ENCODE measurements at regions not wholly inside any gene's neighbourhood (a gene's known extent, or its start where the extent isn't known, plus 50 kb on each side); places are given as distances from the start of the nearest gene placed in this dataset.
"Not testable (repeated sequence)": the region's sequence is repeated elsewhere in the genome, so short reads cannot be mapped to it uniquely, and the experiment has no call there.

DNA sequence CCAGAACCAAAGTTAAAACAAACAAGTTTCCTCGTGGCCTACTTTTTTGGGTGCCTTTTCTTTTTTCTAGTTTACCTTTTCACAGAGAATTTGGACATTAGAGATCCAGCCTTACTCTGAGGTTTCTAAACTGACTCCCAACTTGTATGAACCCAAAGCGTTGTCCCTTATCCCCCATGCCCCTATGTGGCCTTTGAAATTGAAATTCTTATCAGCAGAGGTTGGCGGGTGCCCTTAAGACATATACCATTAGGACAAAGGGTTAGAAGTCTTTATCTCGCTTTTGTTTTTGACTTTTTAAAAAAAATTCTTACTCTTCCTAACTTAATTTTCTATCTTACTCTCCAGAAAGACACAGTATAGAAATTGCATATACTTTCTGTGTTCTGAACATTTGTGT lies 76.3 kb upstream of the C7orf33 start:
- no peak for DNase-seq

DNA sequence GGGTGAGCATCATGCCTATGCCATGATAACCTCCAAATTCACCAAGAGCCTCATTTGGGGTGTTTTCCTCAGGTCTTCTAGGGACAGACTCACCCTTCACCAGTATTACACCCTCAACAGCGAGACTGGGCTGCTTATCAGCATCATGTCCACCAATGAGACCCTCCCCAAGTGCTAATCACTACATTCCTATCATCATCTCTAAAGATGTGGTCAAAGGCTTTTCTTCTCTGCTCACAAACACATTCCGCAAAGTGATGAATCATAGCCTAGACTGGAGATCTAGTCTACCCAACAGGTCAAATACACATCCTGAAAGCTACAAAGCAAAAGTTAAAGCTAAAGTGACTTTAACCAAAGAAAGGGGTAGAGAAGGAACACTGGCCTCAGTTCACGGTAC lies 75.3 kb upstream of the C7orf33 start:
- DNase-seq = no peak

DNA sequence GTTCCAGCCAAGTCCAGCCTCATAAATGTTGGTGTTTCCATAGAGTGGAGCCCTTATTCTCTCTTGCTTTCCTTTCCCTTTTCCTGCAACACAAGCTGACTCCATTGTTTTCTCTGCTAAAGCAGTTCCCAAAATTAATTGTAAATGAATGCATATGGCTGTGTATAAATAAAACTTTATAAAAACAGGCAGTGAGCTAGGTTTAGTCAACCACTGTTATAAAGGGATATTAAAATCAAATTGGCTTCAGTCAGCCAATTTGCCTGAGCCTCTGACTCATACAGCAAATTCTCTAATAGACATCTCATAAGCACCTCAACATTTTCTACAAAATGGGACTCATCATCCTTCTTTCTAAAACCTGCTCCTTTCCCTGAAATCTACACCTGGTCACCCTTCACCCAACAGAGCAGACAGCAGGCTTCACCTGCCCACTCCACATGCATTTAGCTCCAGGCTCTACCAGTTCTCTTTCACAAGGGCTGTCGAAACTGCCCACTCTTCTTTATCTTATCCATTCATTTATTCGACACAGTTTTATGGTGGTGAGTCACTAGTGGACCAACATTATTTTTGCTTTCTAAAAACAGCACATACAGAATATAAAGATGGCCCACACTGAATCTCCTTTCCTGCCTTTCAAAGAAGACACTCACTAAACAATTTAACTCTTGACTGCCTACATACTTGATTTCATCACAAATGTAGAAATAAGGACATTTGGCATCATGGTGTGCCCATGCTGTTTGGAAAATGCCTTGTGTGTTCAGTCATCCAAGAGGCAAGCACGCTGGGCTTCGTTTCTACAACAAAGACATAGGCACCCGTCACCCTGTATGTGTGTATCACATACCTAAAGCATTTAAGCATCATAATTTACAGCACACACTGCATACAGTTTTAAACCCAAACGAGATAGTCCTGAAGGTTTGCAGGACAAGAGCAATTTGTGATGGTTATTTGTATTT lies 74.6 kb upstream of the C7orf33 start:
- no peak for DNase-seq

DNA sequence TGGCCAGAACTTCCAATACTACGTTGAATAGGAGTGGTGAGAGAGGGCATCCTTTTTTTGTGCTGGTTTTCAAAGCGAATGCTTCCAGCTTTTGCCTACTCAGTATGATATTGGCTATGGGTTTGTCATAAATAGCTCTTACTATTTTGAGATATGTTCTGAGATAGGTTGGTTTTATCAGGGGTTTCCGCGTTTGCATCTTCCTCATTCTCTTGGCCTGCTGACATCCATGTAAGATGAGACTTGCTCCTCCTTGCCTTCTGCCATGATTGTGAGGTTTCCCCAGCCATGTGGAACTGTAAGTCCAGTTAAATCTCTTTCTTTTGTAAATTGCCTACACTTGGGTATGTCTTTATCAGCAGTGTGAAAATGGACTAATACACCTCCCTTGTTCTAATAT lies 71.2 kb upstream of the C7orf33 start:
- not testable (repeated sequence) for DNase-seq

DNA sequence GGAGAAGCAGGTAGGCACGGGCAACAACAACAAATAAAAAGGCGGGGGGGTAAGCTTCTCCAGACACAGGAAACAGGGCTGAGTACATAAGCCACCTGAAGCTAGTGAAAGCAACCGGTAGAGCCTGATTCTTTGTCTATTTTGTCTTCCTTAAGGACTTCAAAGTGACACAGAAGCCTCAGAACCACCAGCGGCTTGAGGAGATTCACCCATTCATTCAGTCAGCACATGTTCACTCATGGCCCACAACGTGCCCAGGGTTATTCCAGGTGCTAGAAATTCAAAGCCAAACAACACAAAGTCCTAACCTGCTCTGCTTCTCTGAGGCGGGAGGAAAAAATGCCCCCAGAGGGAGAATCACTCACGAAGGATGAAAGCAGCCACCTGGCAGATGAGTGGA lies 69.3 kb upstream of the C7orf33 start:
- no peak for DNase-seq

DNA sequence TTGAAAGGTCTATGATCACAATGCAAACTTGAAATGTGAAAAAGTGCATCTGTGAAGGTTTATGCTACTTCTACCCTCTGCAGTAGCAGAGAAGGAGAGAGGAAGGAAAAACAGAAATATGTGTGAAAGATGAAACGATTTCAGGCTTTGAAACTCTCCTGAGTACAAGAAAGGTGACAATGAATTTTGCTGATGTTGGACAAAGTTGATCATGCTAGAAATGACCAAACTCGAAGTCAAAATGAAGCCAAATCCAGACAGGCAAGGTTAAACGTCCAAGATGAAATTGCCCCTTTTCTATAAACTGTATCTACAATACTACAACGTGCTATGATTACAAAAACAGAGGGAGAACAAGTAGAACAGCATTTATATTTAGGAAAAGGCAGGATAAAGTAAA lies 67.0 kb upstream of the C7orf33 start:
- no peak for DNase-seq

DNA sequence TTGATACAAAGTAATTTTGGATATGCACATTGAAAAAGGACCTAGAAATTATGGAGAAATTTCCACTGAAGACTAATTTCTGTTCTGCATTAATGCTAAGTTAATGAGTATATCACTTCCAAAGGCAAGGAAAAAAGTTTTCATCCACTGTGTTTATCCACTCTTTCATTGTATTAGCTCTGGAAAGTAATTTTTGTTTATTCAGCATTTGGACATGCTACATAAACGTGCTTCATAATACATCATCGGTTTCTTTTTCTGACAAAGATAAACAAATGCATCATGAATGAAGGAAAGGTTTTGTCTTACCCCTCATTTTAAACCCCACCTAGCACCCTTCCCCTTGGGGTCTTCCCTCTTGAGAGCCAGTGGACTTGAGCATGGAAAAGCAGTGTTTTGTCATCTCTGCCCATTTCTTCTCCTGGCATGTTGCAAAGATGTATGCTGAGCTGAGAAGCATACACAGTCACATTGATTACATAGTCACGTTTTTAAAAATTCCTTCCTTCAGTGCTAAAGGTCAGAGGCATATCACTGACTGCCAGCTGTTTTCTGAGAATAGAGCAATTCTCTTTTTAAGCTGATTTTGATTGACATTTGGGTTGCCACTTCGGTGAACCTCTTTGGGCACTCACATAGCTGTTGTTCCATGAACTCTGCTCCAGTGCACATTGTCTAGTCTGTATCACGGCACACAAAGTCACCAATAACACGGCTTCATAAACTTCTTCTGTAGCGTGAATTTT lies 65.9 kb upstream of the C7orf33 start:
- DNase-seq = no peak

DNA sequence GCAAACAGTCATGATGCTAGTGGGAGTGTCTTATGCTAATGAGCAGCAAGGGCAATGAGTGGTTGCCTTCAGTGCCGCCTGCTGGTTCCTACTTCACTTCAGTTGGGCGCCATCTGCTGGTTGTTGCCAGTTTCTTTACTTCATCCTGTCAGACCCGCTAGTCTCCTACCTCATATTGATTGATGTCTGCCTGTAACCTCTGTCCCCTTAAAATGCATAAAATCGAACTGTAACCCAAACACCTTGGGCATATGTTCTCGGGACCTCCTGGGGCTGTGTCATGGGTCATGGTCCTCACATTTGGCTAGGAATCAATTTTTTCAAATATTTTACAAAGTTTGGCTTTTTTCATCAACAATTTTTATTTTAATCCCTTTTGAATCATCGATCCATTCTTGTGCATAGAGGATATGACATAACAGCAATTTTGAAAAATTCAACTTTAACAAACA lies 62.8 kb upstream of the C7orf33 start:
- DNase-seq = peak; percentile 38

DNA sequence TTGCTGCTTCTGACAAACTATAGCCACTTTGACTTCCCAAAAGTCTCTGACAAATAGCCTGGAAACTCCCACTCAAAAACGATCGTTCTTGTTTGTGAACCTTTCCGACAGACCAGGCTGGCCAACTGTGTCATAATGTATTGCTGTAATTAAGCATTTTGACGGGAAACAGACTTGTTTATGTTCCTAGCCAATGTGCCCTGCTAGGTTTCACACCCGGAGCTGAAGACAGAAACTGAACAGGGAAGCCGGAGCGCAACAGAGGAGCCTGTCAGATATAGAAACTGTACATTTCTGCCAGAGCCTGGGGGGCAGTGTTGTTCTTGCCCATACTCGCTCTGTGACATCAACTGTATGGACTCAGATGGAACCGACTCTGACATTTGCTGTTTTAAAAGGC lies 55.3 kb upstream of the C7orf33 start:
- DNase-seq = no peak

DNA sequence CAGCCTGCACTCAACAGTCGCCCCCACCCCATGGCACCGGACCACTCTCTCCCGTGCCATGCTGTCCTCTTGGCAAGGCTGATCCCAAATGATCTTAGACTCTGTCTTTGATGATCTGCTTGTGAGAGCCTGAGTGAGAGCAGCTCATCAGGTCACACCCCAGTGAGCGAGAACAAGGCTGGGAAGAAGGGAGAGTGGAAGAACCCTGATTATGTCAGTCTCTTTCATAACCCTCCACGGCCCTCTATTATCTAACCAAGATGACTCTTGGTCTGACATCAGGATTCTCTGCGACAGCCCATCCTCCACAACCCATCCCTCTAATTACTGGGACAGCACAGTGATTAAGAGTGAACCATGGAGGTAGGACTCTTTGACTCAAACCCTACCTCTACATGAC lies 53.1 kb upstream of the C7orf33 start:
- no peak for DNase-seq

DNA sequence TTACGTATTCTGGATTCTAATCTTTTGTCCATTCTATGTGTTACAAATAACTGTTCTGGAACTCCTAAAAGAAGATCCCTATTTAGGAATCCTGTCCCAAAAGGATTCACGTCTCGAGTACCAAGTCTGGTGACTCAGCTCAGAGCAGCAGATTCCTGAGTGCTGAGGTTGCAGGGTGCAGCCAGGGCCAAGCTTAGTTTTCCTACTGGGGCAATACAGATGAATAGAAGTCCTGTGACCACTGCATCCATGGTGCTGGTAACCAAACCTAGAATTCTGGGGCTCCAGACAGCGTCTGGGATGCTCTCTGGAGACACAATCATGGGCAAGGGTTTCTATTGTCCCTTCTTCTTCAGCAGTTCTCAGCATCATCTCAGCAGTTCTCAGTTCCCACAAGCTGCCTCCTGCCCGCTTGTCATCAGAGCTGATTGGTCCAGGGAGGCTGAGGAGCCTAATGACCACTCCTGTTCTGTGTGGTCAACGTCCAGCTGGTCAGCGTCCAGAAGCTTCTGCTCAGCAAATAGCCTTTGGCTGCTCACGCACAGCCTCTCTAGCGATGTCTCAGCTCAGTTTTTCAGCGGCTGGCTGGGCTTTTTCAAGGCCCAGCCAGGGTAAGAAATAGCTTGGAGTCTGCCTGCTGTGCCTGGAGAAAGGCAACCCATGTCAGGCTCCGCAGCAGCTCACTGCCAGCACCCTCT lies 50.4 kb upstream of the C7orf33 start:
- peak; percentile 49 for DNase-seq
